ENCODE measurements at regions not wholly inside any gene's neighbourhood (a gene's known extent, or its start where the extent isn't known, plus 50 kb on each side); places are given as distances from the start of the nearest gene placed in this dataset.

DNA sequence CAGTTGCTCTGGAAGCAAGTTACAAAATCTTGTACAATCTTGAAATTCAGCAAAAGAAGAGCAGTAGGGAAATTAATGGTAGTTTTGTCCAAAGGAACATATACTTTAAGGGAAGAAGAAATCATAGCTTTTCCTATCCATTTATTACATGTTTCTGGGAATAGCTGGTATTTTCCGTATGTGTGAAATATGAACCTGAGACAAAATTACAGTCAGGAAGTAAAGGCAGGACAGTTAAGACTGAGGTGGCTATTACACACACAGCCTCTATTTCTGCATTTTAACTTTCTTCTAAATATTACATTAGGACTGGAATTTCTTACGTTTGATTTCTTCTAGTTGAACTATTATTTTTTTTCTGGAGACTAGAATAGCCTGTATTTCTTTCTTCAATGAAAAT lies 1197.3 kb downstream of the SORCS3 start (continued):
- TF ChIP-seq, protein P1, sequence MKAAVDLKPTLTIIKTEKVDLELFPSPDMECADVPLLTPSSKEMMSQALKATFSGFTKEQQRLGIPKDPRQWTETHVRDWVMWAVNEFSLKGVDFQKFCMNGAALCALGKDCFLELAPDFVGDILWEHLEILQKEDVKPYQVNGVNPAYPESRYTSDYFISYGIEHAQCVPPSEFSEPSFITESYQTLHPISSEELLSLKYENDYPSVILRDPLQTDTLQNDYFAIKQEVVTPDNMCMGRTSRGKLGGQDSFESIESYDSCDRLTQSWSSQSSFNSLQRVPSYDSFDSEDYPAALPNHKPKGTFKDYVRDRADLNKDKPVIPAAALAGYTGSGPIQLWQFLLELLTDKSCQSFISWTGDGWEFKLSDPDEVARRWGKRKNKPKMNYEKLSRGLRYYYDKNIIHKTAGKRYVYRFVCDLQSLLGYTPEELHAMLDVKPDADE (IDR thresholded peaks at IDR 0.05) = no peak

DNA sequence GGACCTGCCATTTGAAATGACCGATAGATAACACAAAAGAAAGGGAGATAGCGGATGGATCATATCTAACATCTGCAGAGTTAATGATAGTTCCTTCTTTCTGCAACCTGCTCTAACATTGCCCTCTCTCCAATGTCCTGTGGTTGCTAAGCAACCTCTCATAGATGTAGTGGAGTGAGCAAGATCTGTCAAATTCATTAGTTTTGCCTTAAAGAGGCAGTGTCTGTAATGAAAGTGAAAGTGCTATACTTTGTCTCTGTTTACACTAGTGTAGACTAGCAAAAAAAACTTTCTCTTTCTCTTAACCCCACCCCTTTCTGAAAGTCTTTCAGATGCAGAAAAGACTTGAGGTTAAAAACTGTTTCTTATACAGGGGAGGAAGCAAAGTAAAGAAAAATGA lies 1196.9 kb downstream of the SORCS3 start:
- Mint-ChIP-seq H3K4me3 (no peak overlapping the region), H3K27ac (no peak overlapping the region; the same call in 1 of the 2 replicates), H3K4me1 (peaks cover 20% of the 10 kb centered on the region), H3K27me3 (ENCODE audit: insufficient read depth, low read depth, poor library complexity) (peaks cover 2% of the 10 kb centered on the region), H3K9me3 (no peaks in the 10 kb centered on the region), H3K36me3 (ENCODE audit: low read depth) (no peaks in the 10 kb centered on the region)
- ATAC-seq (no peak), DNase-seq (ENCODE audit: low spot score) (peak; percentile 25)
- Histone ChIP-seq H4K20me1 (replicated peaks; ENCODE audit: insufficient read depth) (no peaks in the 10 kb centered on the region), H3F3A (replicated peaks; ENCODE audit: low read depth) (no peaks in the 10 kb centered on the region), H3K4me1 (ENCODE audit: insufficient read depth) (peaks cover 12% of the 10 kb centered on the region), H3K4me2 (peak overlapping the region; percentile 2; the same call in 1 of the 2 replicates), H2AFZ (no peak overlapping the region), H3K4me3 (no peak overlapping the region), H3K36me3 (ENCODE audit: insufficient read depth) (no peaks in the 10 kb centered on the region), H3K27me3 (ENCODE audit: insufficient read depth) (no peaks in the 10 kb centered on the region), H3K9me2 (ENCODE audit: insufficient read depth) (no peaks in the 10 kb centered on the region), H3K79me2 (replicated peaks; ENCODE audit: insufficient read depth) (no peaks in the 10 kb centered on the region), H3K27ac (ENCODE audit: low read depth) (no peak overlapping the region)
- TF ChIP-seq, protein P2, sequence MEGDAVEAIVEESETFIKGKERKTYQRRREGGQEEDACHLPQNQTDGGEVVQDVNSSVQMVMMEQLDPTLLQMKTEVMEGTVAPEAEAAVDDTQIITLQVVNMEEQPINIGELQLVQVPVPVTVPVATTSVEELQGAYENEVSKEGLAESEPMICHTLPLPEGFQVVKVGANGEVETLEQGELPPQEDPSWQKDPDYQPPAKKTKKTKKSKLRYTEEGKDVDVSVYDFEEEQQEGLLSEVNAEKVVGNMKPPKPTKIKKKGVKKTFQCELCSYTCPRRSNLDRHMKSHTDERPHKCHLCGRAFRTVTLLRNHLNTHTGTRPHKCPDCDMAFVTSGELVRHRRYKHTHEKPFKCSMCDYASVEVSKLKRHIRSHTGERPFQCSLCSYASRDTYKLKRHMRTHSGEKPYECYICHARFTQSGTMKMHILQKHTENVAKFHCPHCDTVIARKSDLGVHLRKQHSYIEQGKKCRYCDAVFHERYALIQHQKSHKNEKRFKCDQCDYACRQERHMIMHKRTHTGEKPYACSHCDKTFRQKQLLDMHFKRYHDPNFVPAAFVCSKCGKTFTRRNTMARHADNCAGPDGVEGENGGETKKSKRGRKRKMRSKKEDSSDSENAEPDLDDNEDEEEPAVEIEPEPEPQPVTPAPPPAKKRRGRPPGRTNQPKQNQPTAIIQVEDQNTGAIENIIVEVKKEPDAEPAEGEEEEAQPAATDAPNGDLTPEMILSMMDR (conservative IDR thresholded peaks at IDR 0.05; ENCODE audit: low read depth in 2 of 2) = no peak
- no peak for TF ChIP-seq EZH2phosphoT487 (IDR thresholded peaks at IDR 0.05; ENCODE audit: unreplicated experiment)
- no peak for TF ChIP-seq STAT1 (IDR thresholded peaks at IDR 0.05; ENCODE audit: unreplicated experiment)
- no peak for TF ChIP-seq NANOG (IDR thresholded peaks at IDR 0.05; ENCODE audit: borderline replicate concordance)
- TF ChIP-seq, protein P3, sequence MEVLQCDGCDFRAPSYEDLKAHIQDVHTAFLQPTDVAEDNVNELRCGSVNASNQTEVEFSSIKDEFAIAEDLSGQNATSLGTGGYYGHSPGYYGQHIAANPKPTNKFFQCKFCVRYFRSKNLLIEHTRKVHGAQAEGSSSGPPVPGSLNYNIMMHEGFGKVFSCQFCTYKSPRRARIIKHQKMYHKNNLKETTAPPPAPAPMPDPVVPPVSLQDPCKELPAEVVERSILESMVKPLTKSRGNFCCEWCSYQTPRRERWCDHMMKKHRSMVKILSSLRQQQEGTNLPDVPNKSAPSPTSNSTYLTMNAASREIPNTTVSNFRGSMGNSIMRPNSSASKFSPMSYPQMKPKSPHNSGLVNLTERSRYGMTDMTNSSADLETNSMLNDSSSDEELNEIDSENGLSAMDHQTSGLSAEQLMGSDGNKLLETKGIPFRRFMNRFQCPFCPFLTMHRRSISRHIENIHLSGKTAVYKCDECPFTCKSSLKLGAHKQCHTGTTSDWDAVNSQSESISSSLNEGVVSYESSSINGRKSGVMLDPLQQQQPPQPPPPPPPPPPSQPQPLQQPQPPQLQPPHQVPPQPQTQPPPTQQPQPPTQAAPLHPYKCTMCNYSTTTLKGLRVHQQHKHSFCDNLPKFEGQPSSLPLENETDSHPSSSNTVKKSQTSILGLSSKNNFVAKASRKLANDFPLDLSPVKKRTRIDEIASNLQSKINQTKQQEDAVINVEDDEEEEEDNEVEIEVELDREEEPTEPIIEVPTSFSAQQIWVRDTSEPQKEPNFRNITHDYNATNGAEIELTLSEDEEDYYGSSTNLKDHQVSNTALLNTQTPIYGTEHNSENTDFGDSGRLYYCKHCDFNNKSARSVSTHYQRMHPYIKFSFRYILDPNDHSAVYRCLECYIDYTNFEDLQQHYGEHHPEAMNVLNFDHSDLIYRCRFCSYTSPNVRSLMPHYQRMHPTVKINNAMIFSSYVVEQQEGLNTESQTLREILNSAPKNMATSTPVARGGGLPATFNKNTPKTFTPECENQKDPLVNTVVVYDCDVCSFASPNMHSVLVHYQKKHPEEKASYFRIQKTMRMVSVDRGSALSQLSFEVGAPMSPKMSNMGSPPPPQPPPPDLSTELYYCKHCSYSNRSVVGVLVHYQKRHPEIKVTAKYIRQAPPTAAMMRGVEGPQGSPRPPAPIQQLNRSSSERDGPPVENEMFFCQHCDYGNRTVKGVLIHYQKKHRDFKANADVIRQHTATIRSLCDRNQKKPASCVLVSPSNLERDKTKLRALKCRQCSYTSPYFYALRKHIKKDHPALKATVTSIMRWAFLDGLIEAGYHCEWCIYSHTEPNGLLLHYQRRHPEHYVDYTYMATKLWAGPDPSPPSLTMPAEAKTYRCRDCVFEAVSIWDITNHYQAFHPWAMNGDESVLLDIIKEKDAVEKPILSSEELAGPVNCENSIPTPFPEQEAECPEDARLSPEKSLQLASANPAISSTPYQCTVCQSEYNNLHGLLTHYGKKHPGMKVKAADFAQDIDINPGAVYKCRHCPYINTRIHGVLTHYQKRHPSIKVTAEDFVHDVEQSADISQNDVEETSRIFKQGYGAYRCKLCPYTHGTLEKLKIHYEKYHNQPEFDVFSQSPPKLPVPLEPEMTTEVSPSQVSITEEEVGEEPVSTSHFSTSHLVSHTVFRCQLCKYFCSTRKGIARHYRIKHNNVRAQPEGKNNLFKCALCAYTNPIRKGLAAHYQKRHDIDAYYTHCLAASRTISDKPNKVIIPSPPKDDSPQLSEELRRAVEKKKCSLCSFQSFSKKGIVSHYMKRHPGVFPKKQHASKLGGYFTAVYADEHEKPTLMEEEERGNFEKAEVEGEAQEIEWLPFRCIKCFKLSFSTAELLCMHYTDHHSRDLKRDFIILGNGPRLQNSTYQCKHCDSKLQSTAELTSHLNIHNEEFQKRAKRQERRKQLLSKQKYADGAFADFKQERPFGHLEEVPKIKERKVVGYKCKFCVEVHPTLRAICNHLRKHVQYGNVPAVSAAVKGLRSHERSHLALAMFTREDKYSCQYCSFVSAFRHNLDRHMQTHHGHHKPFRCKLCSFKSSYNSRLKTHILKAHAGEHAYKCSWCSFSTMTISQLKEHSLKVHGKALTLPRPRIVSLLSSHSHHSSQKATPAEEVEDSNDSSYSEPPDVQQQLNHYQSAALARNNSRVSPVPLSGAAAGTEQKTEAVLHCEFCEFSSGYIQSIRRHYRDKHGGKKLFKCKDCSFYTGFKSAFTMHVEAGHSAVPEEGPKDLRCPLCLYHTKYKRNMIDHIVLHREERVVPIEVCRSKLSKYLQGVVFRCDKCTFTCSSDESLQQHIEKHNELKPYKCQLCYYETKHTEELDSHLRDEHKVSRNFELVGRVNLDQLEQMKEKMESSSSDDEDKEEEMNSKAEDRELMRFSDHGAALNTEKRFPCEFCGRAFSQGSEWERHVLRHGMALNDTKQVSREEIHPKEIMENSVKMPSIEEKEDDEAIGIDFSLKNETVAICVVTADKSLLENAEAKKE (CRISPR knock-in tag; IDR thresholded peaks at IDR 0.05) = no peak
- TF ChIP-seq, protein P4, sequence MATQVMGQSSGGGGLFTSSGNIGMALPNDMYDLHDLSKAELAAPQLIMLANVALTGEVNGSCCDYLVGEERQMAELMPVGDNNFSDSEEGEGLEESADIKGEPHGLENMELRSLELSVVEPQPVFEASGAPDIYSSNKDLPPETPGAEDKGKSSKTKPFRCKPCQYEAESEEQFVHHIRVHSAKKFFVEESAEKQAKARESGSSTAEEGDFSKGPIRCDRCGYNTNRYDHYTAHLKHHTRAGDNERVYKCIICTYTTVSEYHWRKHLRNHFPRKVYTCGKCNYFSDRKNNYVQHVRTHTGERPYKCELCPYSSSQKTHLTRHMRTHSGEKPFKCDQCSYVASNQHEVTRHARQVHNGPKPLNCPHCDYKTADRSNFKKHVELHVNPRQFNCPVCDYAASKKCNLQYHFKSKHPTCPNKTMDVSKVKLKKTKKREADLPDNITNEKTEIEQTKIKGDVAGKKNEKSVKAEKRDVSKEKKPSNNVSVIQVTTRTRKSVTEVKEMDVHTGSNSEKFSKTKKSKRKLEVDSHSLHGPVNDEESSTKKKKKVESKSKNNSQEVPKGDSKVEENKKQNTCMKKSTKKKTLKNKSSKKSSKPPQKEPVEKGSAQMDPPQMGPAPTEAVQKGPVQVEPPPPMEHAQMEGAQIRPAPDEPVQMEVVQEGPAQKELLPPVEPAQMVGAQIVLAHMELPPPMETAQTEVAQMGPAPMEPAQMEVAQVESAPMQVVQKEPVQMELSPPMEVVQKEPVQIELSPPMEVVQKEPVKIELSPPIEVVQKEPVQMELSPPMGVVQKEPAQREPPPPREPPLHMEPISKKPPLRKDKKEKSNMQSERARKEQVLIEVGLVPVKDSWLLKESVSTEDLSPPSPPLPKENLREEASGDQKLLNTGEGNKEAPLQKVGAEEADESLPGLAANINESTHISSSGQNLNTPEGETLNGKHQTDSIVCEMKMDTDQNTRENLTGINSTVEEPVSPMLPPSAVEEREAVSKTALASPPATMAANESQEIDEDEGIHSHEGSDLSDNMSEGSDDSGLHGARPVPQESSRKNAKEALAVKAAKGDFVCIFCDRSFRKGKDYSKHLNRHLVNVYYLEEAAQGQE (IDR thresholded peaks at IDR 0.05; ENCODE audit: unreplicated experiment) = no peak
- TF ChIP-seq POLR2AphosphoS5 (IDR thresholded peaks at IDR 0.05; ENCODE audit: low read depth) = no peak
- no peak for TF ChIP-seq EZH2 (IDR thresholded peaks at IDR 0.05; ENCODE audit: low read depth, unreplicated experiment)
- no peak for TF ChIP-seq ZNF331 (CRISPR knock-in tag; IDR thresholded peaks at IDR 0.05; ENCODE audit: low read depth)
- TF ChIP-seq JUNB (IDR thresholded peaks at IDR 0.05; ENCODE audit: unreplicated experiment) = no peak
- no peak for TF ChIP-seq CREB1 (CRISPR knock-in tag; IDR thresholded peaks at IDR 0.05; ENCODE audit: low read depth)
- TF ChIP-seq, protein P1 (IDR thresholded peaks at IDR 0.05) = no peak

Measured in GM23338 (cell line).